B cell (primary cell): ENCODE measurements at regions not wholly inside any gene's neighbourhood (a gene's known extent, or its start where the extent isn't known, plus 50 kb on each side); places are given as distances from the start of the nearest gene placed in this dataset.

Experiments used
- ATAC-seq: fragments of 200-7000 bp; cut with Tn5 transposase; one replicate; pipeline ENCODE4 v1.10.0; 2021; ENCODE audit warnings: low read depth, mild to moderate bottlenecking, moderate number of reproducible peaks, moderate library complexity
- CTCF ChIA-PET: fragments of 350-600 bp; sonication (Branson Sonifier 250); formaldehyde crosslinking; loops from one replicate; lab custom pipeline; 2021; ENCODE audit warnings: antibody characterized with exemption, inconsistent platforms; lab: Charles Lee
- POLR2A ChIA-PET: fragments of 350-600 bp; sonication (Branson Sonifier 250); formaldehyde crosslinking; loops from one replicate; lab custom pipeline; 2021; ENCODE audit warnings: antibody characterized with exemption; lab: Charles Lee
- DNase-seq: peaks from one replicate; pipeline ENCODE4 v3.0.0; 2013
- H2AFZ ChIP-seq: 2 replicates; pipeline ENCODE4 v1.6.1; 2012; ENCODE audit warnings: mild to moderate bottlenecking, low read depth, low read length; ENCODE audit not compliant: insufficient read depth, poor library complexity, severe bottlenecking
- H3K27ac ChIP-seq, 2 donors: 1 replicate in 1 of 2; 2 replicates in 1 of 2; pipeline ENCODE4 v1.5.1; 2012 to 2013; ENCODE audit warnings: low read length in 2 of 2, mild to moderate bottlenecking in 2 of 2, moderate library complexity in 1 of 2
- H3K27me3 ChIP-seq, 4 experiments: fragments of 200-600 bp in 1 of 4; sonication (generic) in 1 of 4; replicated peaks in 1 of 4; 1 replicate in 2 of 4; 2 replicates in 2 of 4; pipeline versions ENCODE4 v1.6.1 to v1.7.0; 2013 to 2016; ENCODE audit warnings: low read length in 3 of 4, mild to moderate bottlenecking in 2 of 4, mixed read lengths in 1 of 4, moderate library complexity in 1 of 4; ENCODE audit not compliant: insufficient read depth in 4 of 4, control insufficient read depth in 3 of 4; ENCODE audit errors: control extremely low read depth in 1 of 4
- H3K36me3 ChIP-seq, 2 experiments: replicated peaks in 1 of 2; 1 replicate in 1 of 2; 2 replicates in 1 of 2; pipeline versions ENCODE4 v1.6.1 to v1.7.1; 2013; ENCODE audit warnings: low read length in 1 of 2; ENCODE audit not compliant: insufficient read depth in 2 of 2, control insufficient read depth in 1 of 2; ENCODE audit errors: control extremely low read depth in 1 of 2, extremely low read depth in 1 of 2
- H3K4me1 ChIP-seq, 2 donors: fragments of 200-600 bp in 1 of 2; sonication (generic) in 1 of 2; 1 replicate in 1 of 2; 2 replicates in 1 of 2; pipeline versions ENCODE4 v1.5.1 to v1.6.1; 2013 to 2017; ENCODE audit warnings: low read length in 2 of 2; ENCODE audit not compliant: control insufficient read depth in 2 of 2, insufficient read depth in 2 of 2
- H3K4me2 ChIP-seq: replicated peaks from 2 replicates; pipeline ENCODE3; 2012; ENCODE audit warnings: mild to moderate bottlenecking, low read depth, low read length; ENCODE audit not compliant: poor library complexity, severe bottlenecking
- H3K4me3 ChIP-seq, 5 experiments: fragments of 200-600 bp in 1 of 5; sonication (generic) in 1 of 5; 1 replicate in 3 of 5; 2 replicates in 2 of 5; pipeline versions ENCODE4 v1.5.1 to v1.7.0; 2011 to 2016; ENCODE audit warnings: low read length in 4 of 5, mild to moderate bottlenecking in 4 of 5, low read depth in 2 of 5, control low read depth in 1 of 5, moderate library complexity in 1 of 5; ENCODE audit not compliant: insufficient read depth in 1 of 5; ENCODE audit errors: control extremely low read depth in 1 of 5, extremely low read depth in 1 of 5
- H3K79me2 ChIP-seq: fragments of 200-600 bp; sonication (generic); one replicate; pipeline ENCODE4 v1.6.0; 2016; ENCODE audit warnings: low read length; ENCODE audit not compliant: control insufficient read depth, insufficient read depth
- H3K9ac ChIP-seq: fragments of 200-600 bp; sonication (generic); 2 replicates; pipeline ENCODE4 v1.6.1; 2017; ENCODE audit warnings: mild to moderate bottlenecking, low read length, moderate library complexity
- H3K9me3 ChIP-seq, 3 donors: one replicate each; pipeline versions ENCODE4 v1.6.1 to v1.7.1; 2013; ENCODE audit warnings: low read length in 2 of 3; ENCODE audit not compliant: control insufficient read depth in 2 of 3, insufficient read depth in 1 of 3; ENCODE audit errors: control extremely low read depth in 1 of 3
- H4K20me1 ChIP-seq: 2 replicates; pipeline ENCODE4 v1.6.0; 2012; ENCODE audit warnings: mild to moderate bottlenecking, low read length; ENCODE audit not compliant: insufficient read depth, control insufficient read depth, poor library complexity, severe bottlenecking
- H3K27ac Mint-ChIP-seq: one replicate; pipeline ENCODE4 v1.8.0; 2021; ENCODE audit warnings: mixed read lengths
- H3K27me3 Mint-ChIP-seq: one replicate; pipeline ENCODE4 v1.8.0; 2021; ENCODE audit warnings: mixed read lengths
- H3K4me1 Mint-ChIP-seq: one replicate; pipeline ENCODE4 v1.8.0; 2021; ENCODE audit warnings: mixed read lengths
- H3K4me3 Mint-ChIP-seq: one replicate; pipeline ENCODE4 v1.8.0; 2021; ENCODE audit warnings: mixed read lengths
- H3K9me3 Mint-ChIP-seq: one replicate; pipeline ENCODE4 v1.8.0; 2022; ENCODE audit warnings: mixed read lengths; ENCODE audit not compliant: insufficient read depth
- CTCF ChIP-seq: fragments of 200-600 bp; IDR thresholded peaks from one replicate; pipeline ENCODE4 v1.8.0; 2022; ENCODE audit warnings: antibody characterized with exemption, mild to moderate bottlenecking
- EZH2 ChIP-seq: IDR thresholded peaks from 2 replicates; pipeline ENCODE4 v1.6.1; 2012; ENCODE audit warnings: borderline replicate concordance, low read depth, mild to moderate bottlenecking, moderate library complexity, low read length; ENCODE audit not compliant: insufficient read depth, poor library complexity, severe bottlenecking
- WGBS: methylation state at CpG from one replicate; pipeline ENCODE4 v1.1.5; 2013; ENCODE audit warnings: missing lambda C conversion rate; ENCODE audit not compliant: insufficient coverage; 5-methylcytosine and 5-hydroxymethylcytosine counted together
- intact Hi-C: fragments of 100-400 bp; cut with micrococcal nuclease; formaldehyde crosslinking; loops from one replicate; pipeline ENCODE4 v1.10.0; 2022

GRCh38 chrX:147522981-147523380 lies 388.7 kb upstream of the FMR1 start:
- Histone ChIP-seq H3K4me1 (no peaks in the 10 kb centered on the region), H3K79me2 (no peaks in the 10 kb centered on the region), H3K36me3 (no peaks in the 10 kb centered on the region), H2AFZ (no peak overlapping the region), H3K4me2 (no peak overlapping the region), H3K4me3 (no peak overlapping the region), H3K27ac (no peak overlapping the region), H3K9ac (no peak overlapping the region), H3K27me3 (no peaks in the 10 kb centered on the region), H3K9me3 (peaks cover 0 to 2% (median 0%) of the 10 kb centered on the region in 3 donors), H4K20me1 (no peaks in the 10 kb centered on the region)
- intact Hi-C loops = no loop called here
- Mint-ChIP-seq H3K9me3 (peaks cover 3% of the 10 kb centered on the region), H3K27ac (no peak overlapping the region), H3K4me3 (no peak overlapping the region), H3K4me1 (no peaks in the 10 kb centered on the region), H3K27me3 (no peaks in the 10 kb centered on the region)
- no peak for TF ChIP-seq EZH2
- ChIA-PET CTCF (no interaction called here), POLR2A (no interaction called here)
- ATAC-seq (no peak), DNase-seq (no peak)
- 100% methylated on average over 1 of the region's 2 CpGs for WGBS

- no CpG with 5 or more reads among the region's 3 CpGs for WGBS
- H3K9me3 Mint-ChIP-seq = peaks cover 2% of the 10 kb centered on the region
Observed at GRCh38 chrX:147533426-147533825, 378.3 kb upstream of the FMR1 start.

More at GRCh38 chrX:147533426-147533825, 378.3 kb upstream of the FMR1 start:
- DNase-seq (no peak), ATAC-seq (no peak)
- H3K4me1 Mint-ChIP-seq = no peaks in the 10 kb centered on the region
- no peak overlapping the region for H3K4me3 Mint-ChIP-seq
- H3K27me3 Mint-ChIP-seq = no peaks in the 10 kb centered on the region
- no peak overlapping the region for H2AFZ ChIP-seq
- ChIA-PET CTCF (no interaction called here), POLR2A (no interaction called here)
- no peaks in the 10 kb centered on the region for H3K4me1 ChIP-seq
- no peaks in the 10 kb centered on the region for H3K9me3 ChIP-seq
- H3K79me2 ChIP-seq = no peaks in the 10 kb centered on the region
- no peak overlapping the region for H3K4me3 ChIP-seq
- no peak overlapping the region for H3K27ac ChIP-seq
- H3K9ac ChIP-seq = no peak overlapping the region
- TF ChIP-seq EZH2 = no peak
- TF ChIP-seq CTCF = no peak
- intact Hi-C loops = no loop called here
- no peaks in the 10 kb centered on the region for H3K27me3 ChIP-seq
- no peaks in the 10 kb centered on the region for H4K20me1 ChIP-seq
- H3K4me2 ChIP-seq = no peak overlapping the region
- H3K27ac Mint-ChIP-seq = no peak overlapping the region
- H3K36me3 ChIP-seq = no peaks in the 10 kb centered on the region
